IPS-15b (cell line): ENCODE measurements at regions not wholly inside any gene's neighbourhood (a gene's known extent, or its start where the extent isn't known, plus 50 kb on each side); places are given as distances from the start of the nearest gene placed in this dataset.

Experiments used
- H3K27me3 ChIP-seq: one replicate; pipeline ENCODE4 v1.6.1; 2013; ENCODE audit warnings: low read length; ENCODE audit not compliant: control insufficient read depth, insufficient read depth
- H3K36me3 ChIP-seq: one replicate; pipeline ENCODE4 v1.6.1; 2013; ENCODE audit warnings: low read length; ENCODE audit not compliant: control insufficient read depth, insufficient read depth
- H3K4me1 ChIP-seq: one replicate; pipeline ENCODE4 v1.6.1; 2013; ENCODE audit warnings: mild to moderate bottlenecking, low read length; ENCODE audit not compliant: control insufficient read depth, insufficient read depth
- H3K4me3 ChIP-seq: one replicate; pipeline ENCODE4 v1.5.1; 2013; ENCODE audit warnings: low read depth, low read length
- H3K9ac ChIP-seq: one replicate; pipeline ENCODE4 v1.6.1; 2013; ENCODE audit warnings: low read depth, mild to moderate bottlenecking, low read length
- H3K9me3 ChIP-seq: one replicate; pipeline ENCODE4 v1.6.1; 2013; ENCODE audit warnings: mild to moderate bottlenecking, low read length; ENCODE audit not compliant: control insufficient read depth, insufficient read depth

DNA sequence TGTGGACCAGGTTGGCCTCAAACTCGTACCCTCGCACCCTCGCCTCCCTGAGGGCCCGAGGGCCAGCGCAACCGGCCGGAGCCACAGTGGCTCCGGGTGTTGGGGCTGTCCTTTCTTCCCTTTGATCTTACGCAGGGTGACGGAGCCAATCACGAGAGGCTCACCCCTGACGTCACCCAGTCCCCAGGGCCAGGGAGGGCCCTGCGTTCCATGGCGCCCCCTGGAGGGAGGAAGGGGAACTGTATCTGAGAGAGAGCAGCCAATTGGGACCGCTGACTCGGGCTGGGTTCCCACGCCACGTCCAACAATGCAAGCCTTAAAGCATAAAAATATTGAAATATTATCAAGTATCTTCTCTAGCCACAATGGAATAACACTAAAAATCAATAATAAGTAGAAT is 432.8 kb upstream of the LRRTM4 start:
- Histone ChIP-seq H3K9ac (no peak overlapping the region), H3K9me3 (no peaks in the 10 kb centered on the region), H3K4me3 (no peak overlapping the region), H3K36me3 (no peaks in the 10 kb centered on the region), H3K27me3 (no peaks in the 10 kb centered on the region), H3K4me1 (no peaks in the 10 kb centered on the region)

GRCh38 chr2:77962943-77963342 is 440.8 kb upstream of the LRRTM4 start:
- Histone ChIP-seq H3K9ac (no peak overlapping the region), H3K27me3 (no peaks in the 10 kb centered on the region), H3K4me1 (no peaks in the 10 kb centered on the region), H3K9me3 (no peaks in the 10 kb centered on the region), H3K4me3 (no peak overlapping the region), H3K36me3 (no peaks in the 10 kb centered on the region)

DNA sequence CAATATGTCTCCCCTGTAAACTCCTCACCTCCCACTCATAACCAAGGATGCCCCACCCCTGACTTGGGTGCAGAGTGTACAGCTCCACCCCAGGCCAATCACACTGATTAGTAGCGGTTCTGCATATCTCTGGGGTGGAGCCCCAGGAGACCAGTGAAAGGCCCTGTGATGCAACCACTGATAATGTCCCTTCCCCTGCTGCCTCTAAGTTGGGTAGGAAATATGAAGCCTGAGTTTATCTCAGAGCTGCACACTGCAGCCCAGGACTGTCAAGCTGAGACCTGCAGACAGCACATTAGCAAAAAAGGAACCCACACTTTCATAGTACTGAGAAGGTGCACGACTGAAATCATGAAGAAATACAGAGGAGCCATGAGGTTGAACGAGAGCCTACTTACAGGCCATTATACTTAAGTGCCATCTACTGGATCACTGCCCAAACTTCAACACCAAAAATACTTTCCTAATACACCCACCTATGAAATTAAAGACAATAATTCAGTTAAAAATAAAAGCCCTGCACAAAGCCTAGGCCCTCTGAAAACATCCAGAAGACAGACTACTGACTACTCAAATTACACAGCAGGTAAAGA is 455.4 kb upstream of the LRRTM4 start:
- no peaks in the 10 kb centered on the region for H3K9me3 ChIP-seq
- no peak overlapping the region for H3K4me3 ChIP-seq
- H3K9ac ChIP-seq = no peak overlapping the region
- H3K27me3 ChIP-seq = no peaks in the 10 kb centered on the region
- H3K4me1 ChIP-seq = peaks cover 10% of the 10 kb centered on the region
- H3K36me3 ChIP-seq = no peaks in the 10 kb centered on the region

DNA sequence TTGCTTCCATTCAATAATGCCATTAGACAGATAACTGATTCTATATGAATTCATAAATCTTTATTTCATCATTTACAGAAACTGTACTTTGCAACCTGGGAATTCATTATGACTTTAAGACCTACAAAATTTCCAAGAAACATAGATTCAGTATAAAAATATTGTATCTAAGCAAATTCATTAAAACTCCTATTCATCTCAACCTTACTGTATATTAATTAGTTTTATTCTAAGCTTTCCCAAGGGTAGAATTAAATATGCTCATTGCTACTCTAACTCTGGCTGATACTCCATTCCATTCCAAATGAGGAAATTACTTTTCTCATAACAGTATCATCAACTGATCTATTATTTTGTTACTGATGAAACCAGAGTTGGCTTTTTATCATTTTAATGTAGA is 473.0 kb upstream of the LRRTM4 start:
- no peak overlapping the region for H3K9ac ChIP-seq
- H3K4me1 ChIP-seq = no peaks in the 10 kb centered on the region
- no peaks in the 10 kb centered on the region for H3K27me3 ChIP-seq
- no peak overlapping the region for H3K4me3 ChIP-seq
- no peaks in the 10 kb centered on the region for H3K9me3 ChIP-seq
- H3K36me3 ChIP-seq = no peaks in the 10 kb centered on the region

- Histone ChIP-seq H3K9me3 (no peaks in the 10 kb centered on the region), H3K27me3 (no peaks in the 10 kb centered on the region), H3K36me3 (no peaks in the 10 kb centered on the region), H3K9ac (no peak overlapping the region), H3K4me3 (no peak overlapping the region), H3K4me1 (no peaks in the 10 kb centered on the region)
These were observed 477.2 kb upstream of the LRRTM4 start for GRCh38 chr2:77999376-77999775.

DNA sequence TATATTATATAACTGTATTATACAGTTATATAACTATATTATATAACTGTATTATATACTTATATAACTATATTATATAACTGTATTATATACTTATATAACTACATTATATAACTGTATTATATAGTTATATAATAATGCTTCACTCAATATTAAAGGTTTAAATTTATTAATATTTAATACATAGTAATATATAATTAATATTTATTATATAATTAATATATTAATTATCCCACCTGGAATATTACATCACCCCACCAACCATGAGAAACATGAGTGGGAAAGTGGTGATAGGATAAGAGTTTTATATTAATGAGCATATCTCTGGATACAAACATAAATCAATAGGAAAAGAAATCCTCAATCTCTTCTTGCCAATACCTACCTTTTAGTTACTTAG is 487.1 kb upstream of the LRRTM4 start:
- no peaks in the 10 kb centered on the region for H3K36me3 ChIP-seq
- no peak overlapping the region for H3K4me3 ChIP-seq
- H3K9me3 ChIP-seq = no peaks in the 10 kb centered on the region
- no peaks in the 10 kb centered on the region for H3K27me3 ChIP-seq
- no peaks in the 10 kb centered on the region for H3K4me1 ChIP-seq
- H3K9ac ChIP-seq = no peak overlapping the region

GRCh38 chr2:78011251-78011650 is 489.1 kb upstream of the LRRTM4 start:
- H3K4me3 ChIP-seq = no peak overlapping the region
- no peaks in the 10 kb centered on the region for H3K9me3 ChIP-seq
- no peaks in the 10 kb centered on the region for H3K4me1 ChIP-seq
- H3K36me3 ChIP-seq = no peaks in the 10 kb centered on the region
- no peaks in the 10 kb centered on the region for H3K27me3 ChIP-seq
- H3K9ac ChIP-seq = no peak overlapping the region

DNA sequence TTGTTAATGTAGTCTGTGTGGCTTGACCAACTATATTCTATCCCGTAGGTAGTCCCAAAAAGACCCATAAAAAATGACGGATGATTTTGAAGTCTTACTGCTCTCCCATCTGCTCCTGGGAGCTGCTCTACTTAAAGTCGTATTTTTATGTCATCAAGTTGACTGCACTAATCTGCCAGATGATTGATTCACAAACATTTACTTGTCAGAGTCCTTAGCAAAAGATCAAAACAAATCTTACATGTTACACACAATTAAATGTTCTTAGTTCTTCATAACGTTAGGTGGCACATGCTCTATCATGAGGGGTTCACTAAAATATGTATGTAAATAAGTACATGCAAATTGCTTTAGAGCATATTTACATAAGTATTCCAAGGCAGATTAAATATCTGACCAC is 498.3 kb upstream of the LRRTM4 start:
- H3K9me3 ChIP-seq = no peaks in the 10 kb centered on the region
- H3K4me1 ChIP-seq = no peaks in the 10 kb centered on the region
- no peak overlapping the region for H3K9ac ChIP-seq
- no peaks in the 10 kb centered on the region for H3K27me3 ChIP-seq
- H3K36me3 ChIP-seq = no peaks in the 10 kb centered on the region
- no peak overlapping the region for H3K4me3 ChIP-seq

- no peak overlapping the region for H3K4me3 ChIP-seq
- H3K9ac ChIP-seq = no peak overlapping the region
- H3K27me3 ChIP-seq = no peaks in the 10 kb centered on the region
- H3K4me1 ChIP-seq = no peaks in the 10 kb centered on the region
- H3K36me3 ChIP-seq = no peaks in the 10 kb centered on the region
- H3K9me3 ChIP-seq = no peaks in the 10 kb centered on the region
These were observed 501.2 kb upstream of the LRRTM4 start for GRCh38 chr2:78023356-78023755.

DNA sequence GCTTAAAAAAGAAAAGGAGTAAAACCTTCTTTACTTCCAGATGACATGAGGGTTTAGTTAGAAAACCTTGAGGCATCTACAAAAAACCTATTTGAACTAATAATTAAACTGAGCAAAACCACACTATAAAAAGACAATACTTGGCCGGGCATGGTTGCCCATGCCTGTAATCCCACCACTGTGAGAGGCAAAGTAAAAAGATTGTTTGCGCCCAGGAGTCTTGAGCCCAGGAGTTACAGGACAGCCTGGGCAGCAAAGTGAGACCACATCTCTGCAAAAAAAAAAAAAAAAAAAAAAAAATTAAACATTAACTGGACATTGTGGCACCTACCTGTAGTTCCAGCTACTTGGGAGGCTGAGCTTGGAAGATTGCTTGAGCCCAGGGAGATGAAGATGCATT is 502.8 kb upstream of the LRRTM4 start:
- H3K9me3 ChIP-seq = peaks cover 7% of the 10 kb centered on the region
- no peaks in the 10 kb centered on the region for H3K36me3 ChIP-seq
- no peaks in the 10 kb centered on the region for H3K27me3 ChIP-seq
- no peak overlapping the region for H3K4me3 ChIP-seq
- H3K4me1 ChIP-seq = no peaks in the 10 kb centered on the region
- no peak overlapping the region for H3K9ac ChIP-seq

DNA sequence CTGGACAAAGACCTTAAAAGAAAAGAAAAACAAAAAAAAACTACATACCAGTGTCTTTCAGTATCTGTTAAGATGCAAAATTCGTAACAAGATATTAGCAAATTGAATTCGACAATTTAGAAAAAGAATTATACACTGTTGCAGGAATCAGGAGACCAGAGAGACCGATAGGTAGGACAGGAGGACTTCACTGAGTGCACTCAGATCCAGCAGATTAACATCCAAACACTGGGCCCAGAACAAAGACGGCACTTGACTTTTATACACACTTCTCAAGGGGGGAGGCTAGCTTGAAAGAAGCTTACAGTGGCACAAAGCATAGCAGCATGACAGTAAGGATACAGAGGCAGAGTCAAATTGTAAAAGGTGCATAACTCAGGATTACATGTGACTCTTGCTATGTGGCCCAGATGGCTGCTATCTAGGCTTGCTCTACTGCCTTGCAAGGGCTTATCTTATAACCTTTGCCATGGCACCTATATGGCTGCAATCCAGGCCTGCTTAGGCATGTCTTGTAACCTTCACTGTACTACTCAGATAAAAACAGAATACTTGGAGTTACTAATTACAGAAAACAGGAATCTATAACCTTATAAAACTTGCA is 507.3 kb upstream of the LRRTM4 start:
- no peaks in the 10 kb centered on the region for H3K27me3 ChIP-seq
- H3K36me3 ChIP-seq = no peaks in the 10 kb centered on the region
- no peaks in the 10 kb centered on the region for H3K4me1 ChIP-seq
- H3K9ac ChIP-seq = no peak overlapping the region
- H3K4me3 ChIP-seq = no peak overlapping the region
- H3K9me3 ChIP-seq = peaks cover 11% of the 10 kb centered on the region

GRCh38 chr2:78034706-78035105 is 512.5 kb upstream of the LRRTM4 start:
- Histone ChIP-seq H3K36me3 (no peaks in the 10 kb centered on the region), H3K9ac (no peak overlapping the region), H3K4me3 (no peak overlapping the region), H3K27me3 (no peaks in the 10 kb centered on the region), H3K4me1 (peaks cover 8% of the 10 kb centered on the region), H3K9me3 (peaks cover 5% of the 10 kb centered on the region)
